ENCODE measurements at regions not wholly inside any gene's neighbourhood (a gene's known extent, or its start where the extent isn't known, plus 50 kb on each side); places are given as distances from the start of the nearest gene placed in this dataset.

DNA sequence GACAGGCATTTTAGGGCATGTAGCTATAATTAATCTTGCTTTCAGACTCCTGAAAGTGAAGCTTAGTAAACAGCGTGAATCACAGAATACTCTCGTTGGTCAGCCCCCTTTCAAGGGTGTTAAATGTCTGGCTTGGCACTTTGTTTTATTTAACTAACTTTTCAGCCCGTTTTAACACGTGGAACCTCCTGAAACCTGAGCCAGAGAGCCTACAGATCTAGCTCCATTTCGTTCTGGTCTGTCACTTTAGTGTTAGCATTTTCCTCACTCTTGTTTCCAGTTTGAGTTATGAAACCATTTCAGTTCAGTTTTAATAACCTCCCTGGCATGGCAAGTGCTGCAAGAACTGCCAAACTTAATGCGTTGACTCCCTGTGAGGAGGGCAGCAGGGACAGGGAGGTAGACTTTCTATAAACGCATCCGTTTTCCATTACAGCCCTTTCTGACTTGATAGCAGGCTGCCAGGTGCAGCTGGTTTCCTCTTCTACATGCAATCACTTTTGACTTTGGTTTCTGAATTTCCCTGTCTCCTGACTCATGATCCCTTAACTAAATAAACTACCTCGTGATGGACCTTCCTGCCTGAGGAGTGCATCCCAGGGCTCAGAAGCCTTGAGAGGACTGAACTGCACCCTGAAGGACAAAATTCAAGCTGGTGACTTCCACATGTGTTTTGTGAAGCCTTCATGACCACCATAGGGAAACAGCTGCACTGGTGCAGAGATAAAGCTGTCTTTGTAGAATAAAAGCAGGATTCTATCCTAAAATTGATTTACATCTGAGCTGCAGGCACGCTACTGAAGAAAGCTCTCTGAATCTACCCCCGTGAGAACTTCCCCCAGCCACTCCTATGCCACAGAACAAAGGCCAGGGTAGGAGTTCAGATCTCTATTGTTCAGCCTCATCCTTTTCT lies 192.6 kb downstream of the DLEU7 start:
- Histone ChIP-seq H3K27ac (ENCODE audit: extremely low read depth, low read depth, low read length) (no peak overlapping the region), H3K4me1 (ENCODE audit: control insufficient read depth, insufficient read depth, low read length) (no peaks in the 10 kb centered on the region), H3K9me3 (ENCODE audit: control insufficient read depth, insufficient read depth, low read depth, low read length) (no peaks in the 10 kb centered on the region), H3K36me3 (ENCODE audit: control insufficient read depth in 2 of 2, insufficient read depth in 1 of 2, low read length in 2 of 2) (no peaks in the 10 kb centered on the region), H3K4me3 (ENCODE audit: low read depth, low read length) (no peak overlapping the region)
- CTCF ChIA-PET = no interaction called here
- TF ChIP-seq ZNF791 (tag by site-specific recombination; IDR thresholded peaks at IDR 0.05) (no peak), RBAK (tag by site-specific recombination; IDR thresholded peaks at IDR 0.05) (no peak), ZNF416 (tag by site-specific recombination; IDR thresholded peaks at IDR 0.05) (no peak), KLF8 (tag by site-specific recombination; IDR thresholded peaks at IDR 0.05) (no peak), HOXA7 (CRISPR knock-in tag; IDR thresholded peaks at IDR 0.05; ENCODE audit: borderline replicate concordance) (no peak), MYNN (tag by site-specific recombination; IDR thresholded peaks at IDR 0.05; ENCODE audit: borderline replicate concordance) (no peak), HOXD13 (CRISPR knock-in tag; IDR thresholded peaks at IDR 0.05; ENCODE audit: borderline replicate concordance) (no peak)
- TF ChIP-seq, protein P1, sequence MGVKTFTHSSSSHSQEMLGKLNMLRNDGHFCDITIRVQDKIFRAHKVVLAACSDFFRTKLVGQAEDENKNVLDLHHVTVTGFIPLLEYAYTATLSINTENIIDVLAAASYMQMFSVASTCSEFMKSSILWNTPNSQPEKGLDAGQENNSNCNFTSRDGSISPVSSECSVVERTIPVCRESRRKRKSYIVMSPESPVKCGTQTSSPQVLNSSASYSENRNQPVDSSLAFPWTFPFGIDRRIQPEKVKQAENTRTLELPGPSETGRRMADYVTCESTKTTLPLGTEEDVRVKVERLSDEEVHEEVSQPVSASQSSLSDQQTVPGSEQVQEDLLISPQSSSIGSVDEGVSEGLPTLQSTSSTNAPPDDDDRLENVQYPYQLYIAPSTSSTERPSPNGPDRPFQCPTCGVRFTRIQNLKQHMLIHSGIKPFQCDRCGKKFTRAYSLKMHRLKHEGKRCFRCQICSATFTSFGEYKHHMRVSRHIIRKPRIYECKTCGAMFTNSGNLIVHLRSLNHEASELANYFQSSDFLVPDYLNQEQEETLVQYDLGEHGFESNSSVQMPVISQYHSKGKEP (tag by site-specific recombination; IDR thresholded peaks at IDR 0.05) = no peak
- POLR2A ChIA-PET = no interaction called here

DNA sequence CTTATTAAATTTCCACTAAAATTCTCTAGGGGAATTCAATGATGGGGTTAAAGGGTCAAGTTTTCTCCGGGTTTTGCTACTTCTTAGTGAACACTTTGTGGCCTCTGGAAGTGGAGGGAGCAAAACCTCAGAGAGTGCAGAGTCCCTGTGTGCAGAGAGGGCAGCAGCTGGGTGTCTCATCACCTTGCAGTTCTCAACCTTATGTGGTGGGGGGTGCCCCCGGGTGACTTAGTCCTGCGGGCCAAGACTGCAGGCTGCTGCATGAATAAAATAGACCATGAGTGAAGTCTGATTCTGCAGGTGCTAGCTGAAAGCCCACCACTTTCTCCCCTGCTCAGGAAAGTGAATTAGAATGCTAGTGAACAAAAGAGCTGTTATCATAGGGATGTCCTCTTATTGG lies 191.6 kb downstream of the DLEU7 start:
- ChIA-PET POLR2A (no interaction called here), CTCF (no interaction called here)
- H3K36me3 ChIP-seq (ENCODE audit: control insufficient read depth in 2 of 2, insufficient read depth in 1 of 2, low read length in 2 of 2) = no peaks in the 10 kb centered on the region
- H3K4me1 ChIP-seq (ENCODE audit: control insufficient read depth, insufficient read depth, low read length) = no peaks in the 10 kb centered on the region
- H3K27ac ChIP-seq (ENCODE audit: extremely low read depth, low read depth, low read length) = no peak overlapping the region
- H3K4me3 ChIP-seq (ENCODE audit: low read depth, low read length) = no peak overlapping the region
- H3K9me3 ChIP-seq (ENCODE audit: control insufficient read depth, insufficient read depth, low read depth, low read length) = no peaks in the 10 kb centered on the region
- TF ChIP-seq ZNF366 (tag by site-specific recombination; conservative IDR thresholded peaks at IDR 0.05) = no peak
- no peak for TF ChIP-seq ZNF488 (tag by site-specific recombination; IDR thresholded peaks at IDR 0.05)
- TF ChIP-seq OSR2 (tag by site-specific recombination; IDR thresholded peaks at IDR 0.05) = no peak
- TF ChIP-seq ZNF623 (tag by site-specific recombination; IDR thresholded peaks at IDR 0.05) = no peak
- no peak for TF ChIP-seq REST (tag by site-specific recombination; IDR thresholded peaks at IDR 0.05)
- TF ChIP-seq ZBTB7A (tag by site-specific recombination; IDR thresholded peaks at IDR 0.05; ENCODE audit: low read depth) = no peak
- no peak for TF ChIP-seq ZFP37 (tag by site-specific recombination; IDR thresholded peaks at IDR 0.05)
- TF ChIP-seq ZBTB6 (tag by site-specific recombination; IDR thresholded peaks at IDR 0.05) = no peak
- TF ChIP-seq, protein P2, sequence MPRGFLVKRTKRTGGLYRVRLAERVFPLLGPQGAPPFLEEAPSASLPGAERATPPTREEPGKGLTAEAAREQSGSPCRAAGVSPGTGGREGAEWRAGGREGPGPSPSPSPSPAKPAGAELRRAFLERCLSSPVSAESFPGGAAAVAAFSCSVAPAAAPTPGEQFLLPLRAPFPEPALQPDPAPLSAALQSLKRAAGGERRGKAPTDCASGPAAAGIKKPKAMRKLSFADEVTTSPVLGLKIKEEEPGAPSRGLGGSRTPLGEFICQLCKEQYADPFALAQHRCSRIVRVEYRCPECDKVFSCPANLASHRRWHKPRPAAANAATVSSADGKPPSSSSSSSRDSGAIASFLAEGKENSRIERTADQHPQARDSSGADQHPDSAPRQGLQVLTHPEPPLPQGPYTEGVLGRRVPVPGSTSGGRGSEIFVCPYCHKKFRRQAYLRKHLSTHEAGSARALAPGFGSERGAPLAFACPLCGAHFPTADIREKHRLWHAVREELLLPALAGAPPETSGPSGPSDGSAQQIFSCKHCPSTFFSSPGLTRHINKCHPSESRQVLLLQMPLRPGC (tag by site-specific recombination; IDR thresholded peaks at IDR 0.05) = no peak
- no peak for TF ChIP-seq ZIC2 (tag by site-specific recombination; IDR thresholded peaks at IDR 0.05)
- TF ChIP-seq ZNF529 (tag by site-specific recombination; IDR thresholded peaks at IDR 0.05; ENCODE audit: insufficient replicate concordance) = no peak
- TF ChIP-seq, protein P3, sequence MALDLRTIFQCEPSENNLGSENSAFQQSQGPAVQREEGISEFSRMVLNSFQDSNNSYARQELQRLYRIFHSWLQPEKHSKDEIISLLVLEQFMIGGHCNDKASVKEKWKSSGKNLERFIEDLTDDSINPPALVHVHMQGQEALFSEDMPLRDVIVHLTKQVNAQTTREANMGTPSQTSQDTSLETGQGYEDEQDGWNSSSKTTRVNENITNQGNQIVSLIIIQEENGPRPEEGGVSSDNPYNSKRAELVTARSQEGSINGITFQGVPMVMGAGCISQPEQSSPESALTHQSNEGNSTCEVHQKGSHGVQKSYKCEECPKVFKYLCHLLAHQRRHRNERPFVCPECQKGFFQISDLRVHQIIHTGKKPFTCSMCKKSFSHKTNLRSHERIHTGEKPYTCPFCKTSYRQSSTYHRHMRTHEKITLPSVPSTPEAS (tag by site-specific recombination; IDR thresholded peaks at IDR 0.05) = no peak
- no peak for TF ChIP-seq GLIS2 (tag by site-specific recombination; IDR thresholded peaks at IDR 0.05)
- TF ChIP-seq ZNF658 (tag by site-specific recombination; IDR thresholded peaks at IDR 0.05) = no peak
- TF ChIP-seq ZNF10 (tag by site-specific recombination; IDR thresholded peaks at IDR 0.05) = no peak

Measured in HEK293 (cell line).